SK-N-SH (cell line): ENCODE measurements at regions not wholly inside any gene's neighbourhood (a gene's known extent, or its start where the extent isn't known, plus 50 kb on each side); places are given as distances from the start of the nearest gene placed in this dataset.

ENCODE experiments used
- RAD21 ChIP-seq: IDR thresholded peaks from 2 replicates; pipeline ENCODE4 v1.6.1; 2012; ENCODE audit warnings: mild to moderate bottlenecking, low read length
- TEAD4 ChIP-seq: IDR thresholded peaks from 2 replicates; pipeline ENCODE4 v1.4.0; 2012; ENCODE audit warnings: mild to moderate bottlenecking, borderline replicate concordance; ENCODE audit not compliant: insufficient read depth
- ZBTB33 ChIP-seq: IDR thresholded peaks from 2 replicates; pipeline ENCODE4 v1.4.0; 2012; ENCODE audit warnings: low read depth, borderline replicate concordance

DNA sequence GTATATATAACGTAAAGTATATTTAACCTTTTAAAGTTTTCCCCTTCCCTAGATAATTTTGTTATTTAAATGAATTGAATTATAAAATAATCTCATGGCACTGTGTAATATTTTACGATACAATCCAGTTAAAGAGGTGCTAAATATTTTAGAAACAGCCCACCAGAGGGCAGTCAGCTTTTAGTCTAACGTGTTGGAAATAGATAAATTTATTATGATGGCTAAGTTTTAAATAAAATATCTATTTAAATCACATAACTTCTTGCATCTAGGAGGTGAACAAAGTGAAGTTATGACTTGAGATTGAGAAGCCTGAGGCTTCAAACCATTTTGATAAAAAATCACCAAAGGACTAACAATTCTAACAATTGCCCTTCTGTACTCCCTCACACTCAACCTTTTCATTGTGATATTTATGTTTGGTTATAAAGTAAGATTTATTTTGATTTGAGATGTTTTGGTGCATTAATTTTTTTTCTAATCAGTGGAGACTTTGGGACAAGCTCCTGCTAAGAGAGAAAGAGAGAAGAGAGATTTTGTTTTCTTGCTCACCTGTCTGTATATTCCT is 171.5 kb upstream of the SP4 start:
- TF ChIP-seq RAD21, result peak; percentile 58
- no peak for TF ChIP-seq TEAD4
- no peak for TF ChIP-seq ZBTB33
